ENCODE measurements at regions not wholly inside any gene's neighbourhood (a gene's known extent, or its start where the extent isn't known, plus 50 kb on each side); places are given as distances from the start of the nearest gene placed in this dataset.
"Not testable (repeated sequence)": the region's sequence is repeated elsewhere in the genome, so short reads cannot be mapped to it uniquely, and the experiment has no call there.

DNA sequence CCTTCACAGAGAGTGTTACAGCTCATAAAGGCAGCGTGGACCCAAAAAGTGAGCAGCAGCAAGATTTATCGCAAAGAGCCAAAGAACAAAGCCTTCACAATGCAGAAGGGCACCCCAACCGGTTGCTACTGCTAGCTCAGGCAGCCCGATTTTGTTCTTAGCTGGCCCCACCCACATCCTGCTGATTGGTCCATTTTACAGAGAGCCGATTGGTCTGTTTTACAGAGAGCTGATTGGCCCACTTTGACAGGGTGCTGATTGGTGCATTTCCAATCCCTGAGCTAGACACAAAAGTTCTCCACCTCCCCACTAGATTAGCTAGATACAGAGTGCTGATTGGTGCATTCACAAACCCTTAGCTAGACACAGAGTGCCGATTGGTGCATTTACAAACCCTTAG, 50.1 kb upstream of the SOX14 start:
- not testable (repeated sequence) for TF ChIP-seq POLR2A, POLR2AphosphoS5, TAF1, POU2F2, SPI1 (IDR thresholded peaks at IDR 0.05; ENCODE audit: low read depth, low read length)
